IMR-90 (cell line): ENCODE measurements at regions not wholly inside any gene's neighbourhood (a gene's known extent, or its start where the extent isn't known, plus 50 kb on each side); places are given as distances from the start of the nearest gene placed in this dataset.

ENCODE experiments used
- ATAC-seq: fragments of 200-7000 bp; cut with Tn5 transposase; 2 replicates; pipeline ENCODE4 v1.9.1; 2020; ENCODE audit warnings: low read depth, mild to moderate bottlenecking, moderate library complexity
- BruUV-seq: library from RNA; stranded (reverse); fragments of 400-500 nt; replicated peaks from 2 replicates; lab custom pipeline; 2021; lab: Mats Ljungman, UMichigan
- CTCF ChIA-PET: fragments of 300-600 bp; formaldehyde crosslinking; extraction: SDS; loops from one replicate; lab custom pipeline; 2021; ENCODE audit warnings: antibody characterized with exemption; lab: Yijun Ruan, JAX
- POLR2A ChIA-PET: fragments of 300-600 bp; sonication (Branson Sonifier 250); formaldehyde crosslinking; loops from one replicate; lab custom pipeline; 2022; ENCODE audit warnings: antibody characterized with exemption; ENCODE audit not compliant: unreplicated experiment; lab: Charles Lee
- DNase-seq: peaks from one replicate; pipeline ENCODE4 v3.0.0; 2013
- H2AFZ ChIP-seq: replicated peaks from 2 replicates; pipeline ENCODE3; 2013; ENCODE audit warnings: low read length, mild to moderate bottlenecking; ENCODE audit not compliant: poor library complexity
- H2AK5ac ChIP-seq: 2 replicates; pipeline ENCODE4 v1.6.1; 2013; ENCODE audit warnings: low read depth, low read length, inconsistent platforms
- H2AK9ac ChIP-seq: replicated peaks from 2 replicates; pipeline ENCODE3; 2013; ENCODE audit warnings: mild to moderate bottlenecking, low read depth, low read length, moderate library complexity; ENCODE audit not compliant: poor library complexity
- H2BK120ac ChIP-seq: 2 replicates; pipeline ENCODE4 v1.6.1; 2013; ENCODE audit warnings: low read depth, low read length, inconsistent platforms
- H2BK15ac ChIP-seq: 3 replicates; pipeline ENCODE4 v1.6.1; 2013; ENCODE audit warnings: low read depth, low read length, inconsistent platforms
- H2BK20ac ChIP-seq: 2 replicates; pipeline ENCODE4 v1.6.1; 2013; ENCODE audit warnings: low read depth, mild to moderate bottlenecking, inconsistent platforms, low read length, moderate library complexity
- H2BK5ac ChIP-seq: 2 replicates; pipeline ENCODE4 v1.6.1; 2013; ENCODE audit warnings: mild to moderate bottlenecking, low read depth, low read length, inconsistent platforms; ENCODE audit not compliant: poor library complexity, severe bottlenecking
- H3K14ac ChIP-seq: replicated peaks from 2 replicates; pipeline ENCODE4 v1.6.1; 2013; ENCODE audit warnings: low read depth, low read length, inconsistent platforms
- H3K18ac ChIP-seq: 2 replicates; pipeline ENCODE4 v1.6.1; 2013; ENCODE audit warnings: low read depth, low read length, control low read depth
- H3K23ac ChIP-seq: 2 replicates; pipeline ENCODE4 v1.6.1; 2013; ENCODE audit warnings: low read depth, low read length, inconsistent platforms
- H3K27ac ChIP-seq: 2 replicates; pipeline ENCODE4 v1.5.1; 2013; ENCODE audit warnings: mild to moderate bottlenecking, control low read depth, low read length; ENCODE audit not compliant: insufficient read depth
- H3K27me3 ChIP-seq: 2 replicates; pipeline ENCODE4 v1.6.1; 2013; ENCODE audit warnings: low read length; ENCODE audit not compliant: control insufficient read depth, insufficient read depth
- H3K36me3 ChIP-seq: 2 replicates; pipeline ENCODE4 v1.6.1; 2013; ENCODE audit warnings: low read length, mixed read lengths; ENCODE audit not compliant: control insufficient read depth, insufficient read depth
- H3K4ac ChIP-seq: 2 replicates; pipeline ENCODE4 v1.6.1; 2013; ENCODE audit warnings: low read depth, low read length, inconsistent platforms
- H3K4me1 ChIP-seq: 2 replicates; pipeline ENCODE4 v1.6.1; 2013; ENCODE audit warnings: low read length, mixed read lengths; ENCODE audit not compliant: control insufficient read depth, insufficient read depth
- H3K4me2 ChIP-seq: 2 replicates; pipeline ENCODE4 v1.6.1; 2013; ENCODE audit warnings: low read depth, mild to moderate bottlenecking, control low read depth, low read length, moderate library complexity
- H3K4me3 ChIP-seq: 2 replicates; pipeline ENCODE4 v1.5.1; 2013; ENCODE audit warnings: low read depth, mild to moderate bottlenecking, control low read depth, low read length, moderate library complexity; ENCODE audit not compliant: insufficient read depth
- H3K56ac ChIP-seq: 2 replicates; pipeline ENCODE4 v1.6.1; 2013; ENCODE audit warnings: low read length, inconsistent platforms; ENCODE audit not compliant: insufficient read depth; ENCODE audit errors: extremely low read depth
- H3K79me1 ChIP-seq, 2 experiments: 2 replicates each; pipeline ENCODE4 v1.6.1; 2013; ENCODE audit warnings: low read length in 2 of 2, inconsistent platforms in 1 of 2, low read depth in 1 of 2
- H3K9ac ChIP-seq: 2 replicates; pipeline ENCODE4 v1.6.1; 2013; ENCODE audit warnings: low read depth, low read length, control low read depth
- H3K9me1 ChIP-seq: 2 replicates; pipeline ENCODE4 v1.6.1; 2013; ENCODE audit warnings: low read length, inconsistent platforms; ENCODE audit not compliant: insufficient read depth
- H3K9me3 ChIP-seq: 2 replicates; pipeline ENCODE4 v1.6.1; 2013; ENCODE audit warnings: low read length; ENCODE audit not compliant: control insufficient read depth, insufficient read depth
- H4K20me1 ChIP-seq: 2 replicates; pipeline ENCODE4 v1.6.1; 2013; ENCODE audit warnings: low read length, inconsistent platforms; ENCODE audit not compliant: insufficient read depth
- H4K5ac ChIP-seq: 2 replicates; pipeline ENCODE4 v1.6.1; 2013; ENCODE audit warnings: mild to moderate bottlenecking, low read depth, low read length, control low read depth
- H4K8ac ChIP-seq, 2 experiments: 2 replicates each; pipeline ENCODE4 v1.6.1; 2013; ENCODE audit warnings: low read depth in 2 of 2, low read length in 2 of 2, control low read depth in 1 of 2, inconsistent platforms in 1 of 2
- H4K91ac ChIP-seq: 2 replicates; pipeline ENCODE4 v1.6.1; 2013; ENCODE audit warnings: low read depth, low read length, inconsistent platforms; ENCODE audit not compliant: insufficient read depth
- FOS ChIP-seq: fragments of 150-350 bp; IDR thresholded peaks from 2 replicates; pipeline ENCODE4 v1.6.1; 2016; ENCODE audit warnings: low read depth, low read length
- dilution Hi-C: fragments of 300-500 bp; cut with HindIII; formaldehyde crosslinking; loops from one replicate; pipeline ENCODE4 v1.14.3; 2018; ENCODE audit warnings: low sequenced_read_pairs; ENCODE audit not compliant: unreplicated experiment
- in situ Hi-C: fragments of 300-500 bp; cut with MboI; formaldehyde crosslinking; loops from 3 replicates; pipeline ENCODE4 v1.14.3; 2019; ENCODE audit warnings: low sequenced_read_pairs, inconsistent platforms, mixed read lengths
- intact Hi-C: fragments of 100-400 bp; cut with micrococcal nuclease; formaldehyde crosslinking; loops from 2 replicates; pipeline ENCODE4 v1.10.0; 2022

DNA sequence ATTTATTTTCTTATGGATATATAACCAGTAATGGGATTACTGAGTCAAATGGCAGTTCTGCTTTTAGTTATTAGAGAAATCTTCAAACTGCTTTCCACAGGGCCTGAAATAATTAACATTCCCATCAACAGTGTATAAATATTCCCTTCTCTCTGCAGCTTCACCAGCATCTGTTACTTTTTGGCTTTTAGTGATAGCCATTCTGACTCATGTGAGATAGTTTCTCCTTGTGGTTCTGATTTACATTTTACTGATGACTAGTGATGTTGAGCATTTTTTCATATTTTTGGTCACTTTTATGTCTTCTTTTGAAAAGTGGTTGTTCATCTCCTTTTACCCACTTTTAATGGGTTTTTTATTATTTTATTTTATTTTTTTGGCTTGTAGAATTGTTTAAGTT is 1290.3 kb upstream of the CDH9 start:
- dilution Hi-C loops (no loop called here), in situ Hi-C loops (no loop called here), intact Hi-C loops (no loop called here)
- H2BK20ac ChIP-seq, result no peak overlapping the region
- no peak overlapping the region for H4K91ac ChIP-seq
- no peak overlapping the region for H4K8ac ChIP-seq
- no peaks in the 10 kb centered on the region for H3K27me3 ChIP-seq
- no peak overlapping the region for H2BK5ac ChIP-seq
- no peak overlapping the region for H2BK15ac ChIP-seq
- no peak overlapping the region for H3K4me3 ChIP-seq
- H3K9ac ChIP-seq, result no peak overlapping the region
- no peak overlapping the region for H2BK120ac ChIP-seq
- no peak overlapping the region for H3K4me2 ChIP-seq
- no peak overlapping the region for H3K23ac ChIP-seq
- no peak overlapping the region for H4K5ac ChIP-seq
- no peak overlapping the region for H3K56ac ChIP-seq
- no peak overlapping the region for H3K14ac ChIP-seq
- no peaks in the 10 kb centered on the region for H3K79me1 ChIP-seq
- H4K20me1 ChIP-seq, result no peaks in the 10 kb centered on the region
- H3K9me3 ChIP-seq, result peaks cover 3% of the 10 kb centered on the region; the same call in 1 of the 2 replicates
- no peak overlapping the region for H2AFZ ChIP-seq
- TF ChIP-seq FOS, result no peak
- H3K9me1 ChIP-seq, result no peaks in the 10 kb centered on the region
- DNase-seq (no peak), ATAC-seq (no peak)
- H2AK5ac ChIP-seq, result no peak overlapping the region
- H3K4me1 ChIP-seq, result no peaks in the 10 kb centered on the region
- H2AK9ac ChIP-seq, result no peak overlapping the region
- no TSS peak for BruUV-seq
- H3K36me3 ChIP-seq, result no peaks in the 10 kb centered on the region
- no peak overlapping the region for H3K4ac ChIP-seq
- CTCF ChIA-PET, result no interaction called here
- H3K18ac ChIP-seq, result no peak overlapping the region
- no peak overlapping the region for H3K27ac ChIP-seq
- POLR2A ChIA-PET, result no interaction called here
